Uterus (tissue), 2 donors: ENCODE measurements at regions not wholly inside any gene's neighbourhood (a gene's known extent, or its start where the extent isn't known, plus 50 kb on each side); places are given as distances from the start of the nearest gene placed in this dataset.

ENCODE experiments used
- POLR2A ChIP-seq, 2 donors: fragments of 450-650 bp; IDR thresholded peaks; one replicate each; pipeline ENCODE4 v1.6.1; 2016; ENCODE audit warnings: antibody characterized with exemption in 2 of 2, mild to moderate bottlenecking in 1 of 2, moderate library complexity in 1 of 2
- TF ChIP-seq, protein P1 (sequence below), 4 experiments: fragments of 200-600 bp in 2 of 4; fragments of 450-650 bp in 2 of 4; sonication (generic) in 2 of 4; IDR thresholded peaks; one replicate each; pipeline ENCODE4 v1.5.1; 2016 to 2019; ENCODE audit warnings: antibody characterized with exemption in 4 of 4, mild to moderate bottlenecking in 2 of 4, moderate library complexity in 1 of 4

DNA sequence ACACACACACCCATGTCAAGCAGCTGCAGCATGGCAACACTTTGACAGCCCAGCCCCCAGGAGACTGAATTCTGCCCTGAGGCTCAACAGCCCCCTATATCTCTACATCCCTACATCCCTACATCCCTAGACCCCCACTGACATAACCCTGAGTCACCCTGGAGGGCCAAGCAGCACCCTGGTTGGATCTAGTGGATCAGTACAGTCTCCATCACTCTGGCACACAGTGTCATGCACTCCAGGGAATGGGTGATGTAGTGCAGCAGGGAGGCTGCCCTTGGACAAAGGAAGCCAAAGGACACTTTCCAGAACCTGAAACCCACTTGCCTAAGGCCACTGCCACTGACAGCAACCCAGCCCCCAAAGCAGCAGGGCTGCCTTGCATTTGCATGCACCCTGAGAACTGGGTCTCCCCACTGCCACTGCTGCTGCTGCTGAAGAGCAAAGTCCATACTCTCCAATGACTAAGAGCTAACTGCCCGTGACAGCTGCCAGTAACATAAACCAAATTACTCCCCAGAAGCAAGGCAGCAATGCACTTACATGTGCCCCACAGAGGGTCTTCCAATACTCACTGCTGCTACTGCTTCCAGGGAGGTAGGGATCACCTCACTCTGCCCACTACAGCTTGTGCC lies 681.6 kb upstream of the KLHL29 start:
- TF ChIP-seq POLR2A (IDR thresholded peaks at IDR 0.05), result no peak
- TF ChIP-seq, protein P1, sequence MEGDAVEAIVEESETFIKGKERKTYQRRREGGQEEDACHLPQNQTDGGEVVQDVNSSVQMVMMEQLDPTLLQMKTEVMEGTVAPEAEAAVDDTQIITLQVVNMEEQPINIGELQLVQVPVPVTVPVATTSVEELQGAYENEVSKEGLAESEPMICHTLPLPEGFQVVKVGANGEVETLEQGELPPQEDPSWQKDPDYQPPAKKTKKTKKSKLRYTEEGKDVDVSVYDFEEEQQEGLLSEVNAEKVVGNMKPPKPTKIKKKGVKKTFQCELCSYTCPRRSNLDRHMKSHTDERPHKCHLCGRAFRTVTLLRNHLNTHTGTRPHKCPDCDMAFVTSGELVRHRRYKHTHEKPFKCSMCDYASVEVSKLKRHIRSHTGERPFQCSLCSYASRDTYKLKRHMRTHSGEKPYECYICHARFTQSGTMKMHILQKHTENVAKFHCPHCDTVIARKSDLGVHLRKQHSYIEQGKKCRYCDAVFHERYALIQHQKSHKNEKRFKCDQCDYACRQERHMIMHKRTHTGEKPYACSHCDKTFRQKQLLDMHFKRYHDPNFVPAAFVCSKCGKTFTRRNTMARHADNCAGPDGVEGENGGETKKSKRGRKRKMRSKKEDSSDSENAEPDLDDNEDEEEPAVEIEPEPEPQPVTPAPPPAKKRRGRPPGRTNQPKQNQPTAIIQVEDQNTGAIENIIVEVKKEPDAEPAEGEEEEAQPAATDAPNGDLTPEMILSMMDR (IDR thresholded peaks at IDR 0.05), result no peak
